A673 (cell line): ENCODE measurements at regions not wholly inside any gene's neighbourhood (a gene's known extent, or its start where the extent isn't known, plus 50 kb on each side); places are given as distances from the start of the nearest gene placed in this dataset.

Experiments used
- EZH2 ChIP-seq: fragments of 200-600 bp; sonication (generic); IDR thresholded peaks from 2 replicates; pipeline ENCODE4 v1.6.1; 2017; ENCODE audit warnings: borderline replicate concordance, low read depth, mild to moderate bottlenecking, mixed read lengths, antibody characterized with exemption, low read length; ENCODE audit not compliant: poor library complexity, severe bottlenecking
- TF ChIP-seq, protein P1 (sequence below): fragments of 300-800, 200-600 bp; sonication (generic); conservative IDR thresholded peaks from 2 replicates; pipeline ENCODE4 v1.5.1; 2017; ENCODE audit warnings: low read depth, mild to moderate bottlenecking, antibody characterized with exemption, low read length, moderate library complexity, mixed read lengths

- TF ChIP-seq, protein P1, sequence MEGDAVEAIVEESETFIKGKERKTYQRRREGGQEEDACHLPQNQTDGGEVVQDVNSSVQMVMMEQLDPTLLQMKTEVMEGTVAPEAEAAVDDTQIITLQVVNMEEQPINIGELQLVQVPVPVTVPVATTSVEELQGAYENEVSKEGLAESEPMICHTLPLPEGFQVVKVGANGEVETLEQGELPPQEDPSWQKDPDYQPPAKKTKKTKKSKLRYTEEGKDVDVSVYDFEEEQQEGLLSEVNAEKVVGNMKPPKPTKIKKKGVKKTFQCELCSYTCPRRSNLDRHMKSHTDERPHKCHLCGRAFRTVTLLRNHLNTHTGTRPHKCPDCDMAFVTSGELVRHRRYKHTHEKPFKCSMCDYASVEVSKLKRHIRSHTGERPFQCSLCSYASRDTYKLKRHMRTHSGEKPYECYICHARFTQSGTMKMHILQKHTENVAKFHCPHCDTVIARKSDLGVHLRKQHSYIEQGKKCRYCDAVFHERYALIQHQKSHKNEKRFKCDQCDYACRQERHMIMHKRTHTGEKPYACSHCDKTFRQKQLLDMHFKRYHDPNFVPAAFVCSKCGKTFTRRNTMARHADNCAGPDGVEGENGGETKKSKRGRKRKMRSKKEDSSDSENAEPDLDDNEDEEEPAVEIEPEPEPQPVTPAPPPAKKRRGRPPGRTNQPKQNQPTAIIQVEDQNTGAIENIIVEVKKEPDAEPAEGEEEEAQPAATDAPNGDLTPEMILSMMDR = no peak
- TF ChIP-seq EZH2 = no peak
These were observed 103.2 kb upstream of the RUNX3 start for GRCh38 chr1:25033030-25033827.
